Endothelial cell of umbilical vein (primary cell): ENCODE measurements at regions not wholly inside any gene's neighbourhood (a gene's known extent, or its start where the extent isn't known, plus 50 kb on each side); places are given as distances from the start of the nearest gene placed in this dataset.

Experiments
- BruUV-seq: library from RNA; stranded (reverse); fragments of 400-500 nt; replicated peaks from 2 replicates; lab custom pipeline; 2021; lab: Mats Ljungman, UMichigan
- CTCF ChIA-PET: fragments of 300-600, 350-600 bp; sonication (Branson Sonifier 250); formaldehyde crosslinking; loops from one replicate; lab custom pipeline; 2021; ENCODE audit warnings: antibody characterized with exemption, inconsistent platforms; lab: Charles Lee
- POLR2A ChIA-PET: fragments of 300-600, 350-600 bp; sonication (Branson Sonifier 250); formaldehyde crosslinking; loops from one replicate; lab custom pipeline; 2021; ENCODE audit warnings: antibody characterized with exemption, inconsistent platforms; lab: Charles Lee
- DNase-seq: peaks from one replicate; pipeline ENCODE4 v3.0.0-alpha.2; 2011; ENCODE audit warnings: low read depth, low spot score
- FAIRE-seq: peaks from 2 replicates; lab custom pipeline; 2011; peaks lifted over from hg19 to GRCh38; lab: Jason Lieb, UNC
- H2AFZ ChIP-seq: 2 replicates; pipeline ENCODE4 v1.6.0; 2012; ENCODE audit warnings: low read depth, low read length, control low read depth, inconsistent platforms
- H3K27ac ChIP-seq: 2 replicates; pipeline ENCODE4 v1.5.1; 2011; ENCODE audit warnings: low read depth, mild to moderate bottlenecking, control low read depth, low read length, moderate library complexity; ENCODE audit not compliant: insufficient read depth
- H3K27me3 ChIP-seq, 2 experiments: 2 replicates each; pipeline versions ENCODE4 v1.6.0 to v1.6.1; 2011; ENCODE audit warnings: low read length in 2 of 2, mixed read lengths in 1 of 2; ENCODE audit not compliant: control insufficient read depth in 2 of 2, insufficient read depth in 2 of 2
- H3K36me3 ChIP-seq, 2 experiments: 2 replicates in 1 of 2; 3 replicates in 1 of 2; pipeline ENCODE4 v1.5.1; 2011; ENCODE audit warnings: low read length in 2 of 2, mild to moderate bottlenecking in 1 of 2, moderate library complexity in 1 of 2; ENCODE audit not compliant: control insufficient read depth in 2 of 2, insufficient read depth in 2 of 2; ENCODE audit errors: extremely low read depth in 1 of 2
- H3K4me1 ChIP-seq: 3 replicates; pipeline ENCODE4 v1.5.1; 2011; ENCODE audit warnings: mild to moderate bottlenecking, low read length; ENCODE audit not compliant: control insufficient read depth, insufficient read depth; ENCODE audit errors: extremely low read depth
- H3K4me2 ChIP-seq: 2 replicates; pipeline ENCODE4 v1.6.1; 2011; ENCODE audit warnings: low read length, control low read depth, mixed read lengths; ENCODE audit not compliant: insufficient read depth
- H3K4me3 ChIP-seq, 3 experiments: fragments of 200-600 bp in 1 of 3; sonication (generic), shearing (Covaris generic) in 1 of 3; replicated peaks in 1 of 3; 2 replicates each; pipeline ENCODE4 v1.5.1; 2011 to 2016; ENCODE audit warnings: control low read depth in 3 of 3, low read length in 3 of 3, mild to moderate bottlenecking in 2 of 3, inconsistent platforms in 1 of 3, low read depth in 1 of 3, moderate library complexity in 1 of 3; ENCODE audit not compliant: insufficient read depth in 1 of 3
- H3K79me2 ChIP-seq: 2 replicates; pipeline ENCODE4 v1.6.0; 2012; ENCODE audit warnings: low read length, inconsistent platforms; ENCODE audit not compliant: control insufficient read depth, insufficient read depth
- H3K9ac ChIP-seq: replicated peaks from 2 replicates; pipeline ENCODE3; 2011; ENCODE audit warnings: low read length, control low read depth; ENCODE audit not compliant: insufficient read depth; ENCODE audit errors: extremely low read depth
- H3K9me1 ChIP-seq: replicated peaks from 3 replicates; pipeline ENCODE4 v1.6.0; 2011; ENCODE audit warnings: mild to moderate bottlenecking, low read length; ENCODE audit not compliant: control insufficient read depth, insufficient read depth; ENCODE audit errors: extremely low read depth
- H3K9me3 ChIP-seq: replicated peaks from 2 replicates; pipeline ENCODE4 v1.5.1; 2012; ENCODE audit warnings: low read length, inconsistent platforms; ENCODE audit not compliant: control insufficient read depth, insufficient read depth
- H4K20me1 ChIP-seq: replicated peaks from 2 replicates; pipeline ENCODE3; 2011; ENCODE audit warnings: mild to moderate bottlenecking, low read length; ENCODE audit not compliant: control insufficient read depth, insufficient read depth; ENCODE audit errors: extremely low read depth
- EZH2 ChIP-seq: IDR thresholded peaks from 2 replicates; pipeline ENCODE4 v1.6.1; 2012; ENCODE audit warnings: borderline replicate concordance, low read depth, mild to moderate bottlenecking, moderate library complexity, low read length, inconsistent platforms; ENCODE audit not compliant: severe bottlenecking
- FOS ChIP-seq: IDR thresholded peaks from 2 replicates; pipeline ENCODE4 v1.6.1; 2011; ENCODE audit warnings: mild to moderate bottlenecking, low read length, moderate library complexity, borderline replicate concordance; ENCODE audit not compliant: insufficient read depth
- GATA2 ChIP-seq: IDR thresholded peaks from 2 replicates; pipeline ENCODE4 v1.7.0; 2011; ENCODE audit warnings: low read depth, mild to moderate bottlenecking, moderate library complexity, mixed read lengths, low read length; ENCODE audit not compliant: insufficient read length, insufficient read depth
- JUN ChIP-seq: IDR thresholded peaks from 2 replicates; pipeline ENCODE4 v1.6.1; 2011; ENCODE audit warnings: borderline replicate concordance, low read depth; ENCODE audit not compliant: insufficient read length, insufficient read depth
- MYC ChIP-seq: IDR thresholded peaks from one replicate; pipeline ENCODE4 v1.6.1; 2011; ENCODE audit warnings: mild to moderate bottlenecking, low read depth, low read length
- POLR2A ChIP-seq: IDR thresholded peaks from 2 replicates; pipeline ENCODE4 v1.6.1; 2012; ENCODE audit warnings: low read depth, mild to moderate bottlenecking, control low read depth, low read length
- POLR2AphosphoS5 ChIP-seq: IDR thresholded peaks from 2 replicates; pipeline ENCODE4 v1.6.1; 2012; ENCODE audit warnings: low read depth, mild to moderate bottlenecking, control low read depth, low read length, moderate library complexity; ENCODE audit not compliant: insufficient read depth
- dilution Hi-C: fragments of 300-500 bp; cut with MboI; formaldehyde crosslinking; loops from one replicate; pipeline ENCODE4 v1.15.0; 2019; ENCODE audit warnings: low sequenced_read_pairs; ENCODE audit not compliant: extremely low pct_ligation_motif_present
- intact Hi-C: fragments of 100-400 bp; cut with micrococcal nuclease; formaldehyde crosslinking; loops from one replicate; pipeline ENCODE4 v1.10.0; 2022
- TF ChIP-seq, protein P1 (sequence below): IDR thresholded peaks from 2 replicates; pipeline ENCODE4 v1.6.1; 2011; ENCODE audit not compliant: insufficient read depth, insufficient read length
- TF ChIP-seq, protein P2 (sequence below), 2 donors: IDR thresholded peaks; 1 replicate in 1 of 2; 2 replicates in 1 of 2; pipeline ENCODE4 v1.5.1; 2011; ENCODE audit warnings: low read length in 2 of 2, mild to moderate bottlenecking in 2 of 2, moderate library complexity in 2 of 2, control low read depth in 1 of 2, inconsistent platforms in 1 of 2, low read depth in 1 of 2; ENCODE audit not compliant: insufficient read depth in 1 of 2; ENCODE audit errors: extremely low read depth in 1 of 2

DNA sequence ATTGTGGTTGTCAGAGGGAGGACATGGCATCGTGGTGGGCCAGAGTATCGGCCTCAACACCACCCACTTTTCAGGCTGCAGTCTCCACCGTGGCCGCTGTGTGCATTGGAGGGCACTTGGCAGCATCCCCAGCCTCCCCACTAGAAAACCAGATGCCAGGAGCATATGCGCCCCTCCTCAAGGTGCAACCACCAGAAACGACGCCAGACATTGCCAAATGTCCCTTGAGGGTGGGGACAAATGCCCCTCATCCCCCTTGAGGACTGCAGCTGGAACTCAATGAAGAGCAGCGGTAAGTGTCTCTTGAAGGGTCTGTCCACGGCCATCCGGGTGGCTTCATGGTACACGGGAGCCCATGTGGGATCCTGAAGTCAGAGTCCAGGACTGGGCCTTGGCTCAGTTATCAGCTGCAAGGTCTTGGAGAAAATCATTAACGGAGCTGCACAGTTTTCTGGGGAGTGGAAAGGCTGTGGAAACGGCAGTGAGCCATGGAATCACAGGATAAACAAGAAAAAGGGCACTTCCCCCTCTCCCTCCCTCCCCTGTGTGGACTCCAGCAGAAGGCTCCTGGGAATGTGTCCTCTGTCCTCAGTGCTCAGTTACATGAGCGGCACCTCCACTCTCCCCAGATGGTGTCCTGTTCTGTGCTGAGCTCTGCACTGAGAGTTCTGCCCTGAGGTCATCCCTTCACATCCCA, 324.4 kb upstream of the B3GAT1 start:
- CTCF ChIA-PET: no interaction called here
- Histone ChIP-seq H3K27me3 (no peaks in the 10 kb centered on the region), H2AFZ (no peak overlapping the region), H3K79me2 (no peaks in the 10 kb centered on the region), H4K20me1 (no peaks in the 10 kb centered on the region), H3K9me3 (no peaks in the 10 kb centered on the region), H3K9me1 (no peaks in the 10 kb centered on the region), H3K4me3 (no peak overlapping the region), H3K36me3 (no peaks in the 10 kb centered on the region), H3K9ac (no peak overlapping the region), H3K27ac (no peak overlapping the region), H3K4me2 (no peak overlapping the region), H3K4me1 (peaks cover 5% of the 10 kb centered on the region)
- BruUV-seq: no TSS peak
- dilution Hi-C loops: no loop called here
- TF ChIP-seq FOS: no peak
- TF ChIP-seq, protein P1, sequence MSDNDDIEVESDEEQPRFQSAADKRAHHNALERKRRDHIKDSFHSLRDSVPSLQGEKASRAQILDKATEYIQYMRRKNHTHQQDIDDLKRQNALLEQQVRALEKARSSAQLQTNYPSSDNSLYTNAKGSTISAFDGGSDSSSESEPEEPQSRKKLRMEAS: no peak
- TF ChIP-seq JUN: no peak
- TF ChIP-seq POLR2A: no peak
- no peak for TF ChIP-seq POLR2AphosphoS5
- TF ChIP-seq EZH2: no peak
- TF ChIP-seq, protein P2, sequence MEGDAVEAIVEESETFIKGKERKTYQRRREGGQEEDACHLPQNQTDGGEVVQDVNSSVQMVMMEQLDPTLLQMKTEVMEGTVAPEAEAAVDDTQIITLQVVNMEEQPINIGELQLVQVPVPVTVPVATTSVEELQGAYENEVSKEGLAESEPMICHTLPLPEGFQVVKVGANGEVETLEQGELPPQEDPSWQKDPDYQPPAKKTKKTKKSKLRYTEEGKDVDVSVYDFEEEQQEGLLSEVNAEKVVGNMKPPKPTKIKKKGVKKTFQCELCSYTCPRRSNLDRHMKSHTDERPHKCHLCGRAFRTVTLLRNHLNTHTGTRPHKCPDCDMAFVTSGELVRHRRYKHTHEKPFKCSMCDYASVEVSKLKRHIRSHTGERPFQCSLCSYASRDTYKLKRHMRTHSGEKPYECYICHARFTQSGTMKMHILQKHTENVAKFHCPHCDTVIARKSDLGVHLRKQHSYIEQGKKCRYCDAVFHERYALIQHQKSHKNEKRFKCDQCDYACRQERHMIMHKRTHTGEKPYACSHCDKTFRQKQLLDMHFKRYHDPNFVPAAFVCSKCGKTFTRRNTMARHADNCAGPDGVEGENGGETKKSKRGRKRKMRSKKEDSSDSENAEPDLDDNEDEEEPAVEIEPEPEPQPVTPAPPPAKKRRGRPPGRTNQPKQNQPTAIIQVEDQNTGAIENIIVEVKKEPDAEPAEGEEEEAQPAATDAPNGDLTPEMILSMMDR (IDR thresholded peaks at IDR 0.05; ENCODE audit: extremely low read depth in 1 of 2, insufficient read depth in 1 of 2, low read depth in 1 of 2, low read length in 2 of 2): no peak
- no peak for TF ChIP-seq GATA2
- no peak for TF ChIP-seq MYC
- no peak for DNase-seq
- FAIRE-seq: no peak
- intact Hi-C loops: no loop called here
- POLR2A ChIA-PET: no interaction called here
